ENCODE measurements at regions not wholly inside any gene's neighbourhood (a gene's known extent, or its start where the extent isn't known, plus 50 kb on each side); places are given as distances from the start of the nearest gene placed in this dataset.
A peak's percentile ranks its signal among the peaks of the same experiment; 100 is the strongest.

DNA sequence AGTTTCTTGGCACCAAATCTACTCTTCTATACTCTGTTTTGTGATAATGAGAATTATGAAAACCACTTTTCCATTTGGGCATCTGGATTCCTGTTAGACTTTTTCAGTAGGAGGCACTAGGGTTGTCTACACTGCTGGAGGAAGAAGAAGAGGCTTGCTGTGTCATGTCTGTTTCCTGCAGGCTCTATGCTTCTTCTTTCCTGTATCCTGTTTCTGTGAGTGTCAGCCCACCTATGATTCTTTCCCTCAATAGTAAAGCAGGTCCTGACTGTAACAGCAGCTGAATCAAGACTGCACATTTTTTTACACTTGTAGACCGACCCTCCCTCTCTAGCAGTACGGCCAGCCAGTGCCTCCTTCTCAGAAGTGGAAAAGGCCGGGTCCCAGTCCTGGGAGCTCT, 603.9 kb downstream of the HDGFL1 start:
- no peak for DNase-seq
- Histone ChIP-seq H3K27me3 (ENCODE audit: insufficient read depth, low read depth, severe bottlenecking) (no peaks in the 10 kb centered on the region), H3K27ac (no peak overlapping the region), H3K9me3 (ENCODE audit: severe bottlenecking) (peaks cover 5% of the 10 kb centered on the region), H3K4me3 (ENCODE audit: low read depth, low read length) (no peak overlapping the region), H3K36me3 (no peaks in the 10 kb centered on the region)
- TF ChIP-seq, protein P1, sequence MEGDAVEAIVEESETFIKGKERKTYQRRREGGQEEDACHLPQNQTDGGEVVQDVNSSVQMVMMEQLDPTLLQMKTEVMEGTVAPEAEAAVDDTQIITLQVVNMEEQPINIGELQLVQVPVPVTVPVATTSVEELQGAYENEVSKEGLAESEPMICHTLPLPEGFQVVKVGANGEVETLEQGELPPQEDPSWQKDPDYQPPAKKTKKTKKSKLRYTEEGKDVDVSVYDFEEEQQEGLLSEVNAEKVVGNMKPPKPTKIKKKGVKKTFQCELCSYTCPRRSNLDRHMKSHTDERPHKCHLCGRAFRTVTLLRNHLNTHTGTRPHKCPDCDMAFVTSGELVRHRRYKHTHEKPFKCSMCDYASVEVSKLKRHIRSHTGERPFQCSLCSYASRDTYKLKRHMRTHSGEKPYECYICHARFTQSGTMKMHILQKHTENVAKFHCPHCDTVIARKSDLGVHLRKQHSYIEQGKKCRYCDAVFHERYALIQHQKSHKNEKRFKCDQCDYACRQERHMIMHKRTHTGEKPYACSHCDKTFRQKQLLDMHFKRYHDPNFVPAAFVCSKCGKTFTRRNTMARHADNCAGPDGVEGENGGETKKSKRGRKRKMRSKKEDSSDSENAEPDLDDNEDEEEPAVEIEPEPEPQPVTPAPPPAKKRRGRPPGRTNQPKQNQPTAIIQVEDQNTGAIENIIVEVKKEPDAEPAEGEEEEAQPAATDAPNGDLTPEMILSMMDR (IDR thresholded peaks at IDR 0.05; ENCODE audit: low read depth, low read length), result no peak

DNA sequence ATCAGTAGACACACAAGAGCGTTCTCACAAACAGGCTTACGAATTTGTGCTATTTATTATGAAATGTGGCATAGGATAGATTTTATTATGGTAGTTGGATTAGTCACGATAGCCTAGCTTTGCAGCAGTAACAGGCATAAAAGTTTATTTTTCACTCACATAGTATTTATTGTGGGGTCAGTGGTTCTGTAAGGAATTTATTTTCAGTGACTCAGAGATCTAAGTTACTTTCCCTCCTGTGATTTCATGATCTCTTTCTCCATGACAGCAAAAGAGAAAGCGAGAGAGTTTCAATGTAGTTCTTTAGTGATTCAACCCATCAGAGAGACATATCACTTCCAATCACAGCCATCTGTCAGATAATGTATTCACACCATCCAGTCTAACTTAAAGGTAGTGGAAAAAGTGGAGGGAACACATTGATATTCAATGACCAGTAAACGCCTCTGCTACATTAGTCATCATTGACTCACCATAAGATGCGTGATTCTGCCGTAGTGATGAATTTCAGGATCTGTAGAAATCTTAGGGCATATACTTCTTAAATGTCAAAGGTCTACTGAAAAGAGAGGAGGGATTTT, 605.5 kb downstream of the HDGFL1 start:
- Histone ChIP-seq H3K36me3 (no peaks in the 10 kb centered on the region), H3K27me3 (ENCODE audit: insufficient read depth, low read depth, severe bottlenecking) (no peaks in the 10 kb centered on the region), H3K9me3 (ENCODE audit: severe bottlenecking) (peaks cover 2% of the 10 kb centered on the region), H3K4me3 (ENCODE audit: low read depth, low read length) (no peak overlapping the region), H3K27ac (no peak overlapping the region)
- TF ChIP-seq, protein P1 (IDR thresholded peaks at IDR 0.05; ENCODE audit: low read depth, low read length), result no peak
- DNase-seq, result no peak

DNA sequence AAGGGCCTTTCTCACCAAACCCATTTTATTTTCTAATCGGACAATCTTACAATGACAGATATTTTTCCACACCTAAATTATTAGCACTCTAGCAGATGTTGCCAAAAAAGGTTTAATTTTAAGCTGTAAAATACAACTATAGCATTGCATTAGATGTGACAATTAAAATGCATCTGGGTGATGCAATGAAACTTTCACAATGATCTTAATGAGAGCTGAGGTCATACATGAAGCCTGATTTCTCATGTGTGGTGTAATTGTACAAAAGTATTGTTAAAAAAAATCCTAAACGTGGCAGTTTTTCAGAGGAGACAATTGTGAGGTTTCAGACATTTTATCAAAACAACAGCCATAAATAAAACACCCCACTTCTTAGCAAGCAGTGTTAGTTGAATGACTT, 606.0 kb downstream of the HDGFL1 start:
- TF ChIP-seq, protein P1 (IDR thresholded peaks at IDR 0.05; ENCODE audit: low read depth, low read length), result no peak
- Histone ChIP-seq H3K27ac (no peak overlapping the region), H3K4me3 (ENCODE audit: low read depth, low read length) (no peak overlapping the region)

DNA sequence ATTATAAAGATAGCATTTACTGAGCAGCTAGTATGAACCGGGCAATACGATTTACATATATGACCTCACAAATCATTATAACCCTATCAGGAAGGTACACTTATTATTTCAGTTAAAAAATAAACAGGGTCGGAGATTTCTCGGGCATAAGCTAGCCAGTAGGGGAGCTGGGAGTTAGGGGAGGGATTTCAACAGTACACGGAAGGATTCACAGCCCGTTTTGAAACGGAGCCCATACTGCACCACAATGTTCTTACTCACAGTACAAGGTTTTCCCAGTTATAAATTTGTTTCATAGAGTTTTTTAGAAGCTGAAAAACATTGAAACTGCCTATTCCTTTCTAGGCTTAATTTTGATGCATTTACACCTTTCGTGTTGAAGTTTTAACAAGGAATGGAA, 607.1 kb downstream of the HDGFL1 start:
- peaks cover under 1% of the 10 kb centered on the region for H3K9me3 ChIP-seq (ENCODE audit: severe bottlenecking)
- TF ChIP-seq, protein P1 (IDR thresholded peaks at IDR 0.05; ENCODE audit: low read depth, low read length), result no peak
- no peak for DNase-seq
- no peaks in the 10 kb centered on the region for H3K27me3 ChIP-seq (ENCODE audit: insufficient read depth, low read depth, severe bottlenecking)
- H3K36me3 ChIP-seq, result no peaks in the 10 kb centered on the region
- H3K27ac ChIP-seq, result no peak overlapping the region
- no peak overlapping the region for H3K4me3 ChIP-seq (ENCODE audit: low read depth, low read length)

More for the DNA sequence above, 606.0 kb downstream of the HDGFL1 start:
- no peak for DNase-seq
- Histone ChIP-seq H3K9me3 (ENCODE audit: severe bottlenecking) (peaks cover 2% of the 10 kb centered on the region), H3K27me3 (ENCODE audit: insufficient read depth, low read depth, severe bottlenecking) (no peaks in the 10 kb centered on the region), H3K36me3 (no peaks in the 10 kb centered on the region)

DNA sequence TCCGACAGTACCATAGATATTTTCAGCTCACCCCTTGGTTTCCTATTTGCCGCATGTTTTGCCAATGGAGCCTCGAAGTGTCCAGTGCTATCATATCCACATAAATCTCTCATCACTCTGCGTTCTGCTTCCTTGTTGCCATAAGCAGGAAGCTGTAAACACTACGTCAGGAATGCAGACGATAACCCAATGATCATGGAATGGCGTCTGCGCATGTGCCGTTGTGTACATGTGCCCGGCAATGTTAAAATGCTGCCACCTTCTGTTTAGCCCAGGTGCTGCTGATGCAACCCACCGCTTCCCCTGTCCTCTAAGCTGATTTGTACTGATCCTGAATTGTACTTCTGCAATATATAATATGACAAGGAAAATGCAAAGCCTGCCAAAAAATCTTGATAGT, 607.5 kb downstream of the HDGFL1 start:
- no peak overlapping the region for H3K4me3 ChIP-seq (ENCODE audit: low read depth, low read length)
- DNase-seq, result peak; percentile 50
- no peaks in the 10 kb centered on the region for H3K27me3 ChIP-seq (ENCODE audit: insufficient read depth, low read depth, severe bottlenecking)
- TF ChIP-seq, protein P1 (IDR thresholded peaks at IDR 0.05; ENCODE audit: low read depth, low read length), result peak; percentile 75
- H3K27ac ChIP-seq, result no peak overlapping the region
- no peaks in the 10 kb centered on the region for H3K9me3 ChIP-seq (ENCODE audit: severe bottlenecking)
- H3K36me3 ChIP-seq, result no peaks in the 10 kb centered on the region

DNA sequence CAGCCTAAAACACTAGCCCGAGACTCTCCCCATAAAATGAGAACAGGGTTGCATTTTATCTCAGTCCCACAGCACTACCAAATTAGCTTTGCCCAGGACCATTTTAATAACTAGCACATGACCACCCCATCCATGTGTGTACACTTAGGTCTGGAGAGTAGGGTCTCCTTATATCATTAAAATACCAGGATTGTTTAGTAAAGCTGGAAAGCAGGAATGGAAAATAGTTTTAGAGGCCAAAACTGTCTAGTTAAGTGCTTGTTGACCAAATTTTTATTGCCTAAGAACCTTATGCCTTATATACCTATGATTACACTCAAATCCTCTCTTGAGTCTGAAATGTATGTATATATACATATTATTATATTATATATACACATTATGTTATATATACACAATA, 608.4 kb downstream of the HDGFL1 start:
- Histone ChIP-seq H3K4me3 (ENCODE audit: low read depth, low read length) (no peak overlapping the region), H3K9me3 (ENCODE audit: severe bottlenecking) (no peaks in the 10 kb centered on the region), H3K36me3 (no peaks in the 10 kb centered on the region), H3K27me3 (ENCODE audit: insufficient read depth, low read depth, severe bottlenecking) (no peaks in the 10 kb centered on the region), H3K27ac (no peak overlapping the region)
- TF ChIP-seq, protein P1 (IDR thresholded peaks at IDR 0.05; ENCODE audit: low read depth, low read length), result no peak
- no peak for DNase-seq
